T47D (cell line): ENCODE measurements at regions not wholly inside any gene's neighbourhood (a gene's known extent, or its start where the extent isn't known, plus 50 kb on each side); places are given as distances from the start of the nearest gene placed in this dataset.

ENCODE experiments used
- DNase-seq, 2 experiments: peaks; one replicate each; pipeline versions ENCODE4 v3.0.0 to v3.0.0-alpha.2; 2011 to 2012; ENCODE audit warnings: low read depth in 1 of 2, low spot score in 1 of 2
- JUND ChIP-seq: IDR thresholded peaks from 2 replicates; pipeline ENCODE4 v1.6.1; 2012; ENCODE audit warnings: low read depth
- in situ Hi-C: cut with HindIII; loops from 2 replicates; pipeline ENCODE4 v1.10.0; 2016; ENCODE audit warnings: low sequenced_read_pairs, low pct_unique_long_range_greater_than_20kb

DNA sequence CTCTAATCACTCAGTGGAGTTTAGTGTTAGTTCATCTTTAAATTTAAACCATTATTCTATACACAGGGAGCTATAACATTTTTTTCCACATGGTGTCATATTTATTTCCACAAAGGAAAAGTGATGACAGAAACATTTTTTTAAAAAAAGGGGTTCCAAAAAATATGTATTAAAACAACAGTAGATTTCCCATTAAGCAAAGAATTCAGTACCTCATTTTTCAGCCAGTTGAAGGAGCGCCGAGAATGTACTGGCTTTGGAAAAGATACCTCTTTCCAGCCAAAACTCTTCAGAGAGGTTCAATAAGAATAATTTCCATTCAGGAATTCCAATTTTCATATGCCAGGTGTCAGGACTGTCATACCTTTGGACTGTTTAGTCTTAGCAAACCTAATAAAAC is 250.5 kb upstream of the MEOX2 start:
- DNase-seq: no peak
- in situ Hi-C loops: no loop called here
- no peak for TF ChIP-seq JUND

DNA sequence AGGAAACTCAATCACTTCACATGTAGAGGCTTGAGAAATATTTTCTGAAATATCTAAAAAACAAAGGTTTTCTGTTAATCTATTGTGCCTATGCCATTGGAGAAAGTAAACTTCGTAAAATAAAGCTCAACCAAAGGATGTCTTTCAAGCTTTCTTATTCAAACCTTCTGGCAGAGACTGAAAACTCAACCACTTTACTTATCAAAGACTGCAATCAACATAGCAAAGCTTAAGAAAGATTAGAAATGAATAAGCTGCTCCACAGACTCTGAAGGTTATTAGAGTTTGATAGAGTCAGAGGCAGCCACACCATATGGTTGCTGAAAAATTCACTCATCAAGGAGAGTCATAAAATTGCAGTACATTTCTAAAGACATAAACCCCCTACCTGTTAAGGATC is 245.8 kb upstream of the MEOX2 start:
- DNase-seq: no peak
- in situ Hi-C loops: no loop called here
- no peak for TF ChIP-seq JUND

DNA sequence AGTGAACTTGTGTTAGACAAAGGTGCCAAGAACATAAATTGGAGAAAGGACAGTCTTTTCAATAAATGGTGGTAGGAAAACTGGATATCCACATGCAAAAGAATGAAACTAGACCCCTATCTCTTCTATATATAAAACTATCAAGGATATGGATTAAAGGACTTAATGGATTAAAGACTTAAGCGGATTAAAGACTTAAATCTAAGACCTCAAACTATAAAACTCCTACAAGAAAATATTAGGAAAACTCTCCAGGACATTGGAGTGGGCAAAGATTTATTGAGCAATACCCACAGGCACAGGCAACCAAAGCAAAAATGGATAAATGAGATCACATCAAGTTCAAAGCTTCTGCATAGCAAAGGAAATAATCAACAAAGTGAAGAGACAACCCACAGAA is 242.9 kb upstream of the MEOX2 start:
- no peak for DNase-seq
- in situ Hi-C loops: no loop called here
- no peak for TF ChIP-seq JUND

DNA sequence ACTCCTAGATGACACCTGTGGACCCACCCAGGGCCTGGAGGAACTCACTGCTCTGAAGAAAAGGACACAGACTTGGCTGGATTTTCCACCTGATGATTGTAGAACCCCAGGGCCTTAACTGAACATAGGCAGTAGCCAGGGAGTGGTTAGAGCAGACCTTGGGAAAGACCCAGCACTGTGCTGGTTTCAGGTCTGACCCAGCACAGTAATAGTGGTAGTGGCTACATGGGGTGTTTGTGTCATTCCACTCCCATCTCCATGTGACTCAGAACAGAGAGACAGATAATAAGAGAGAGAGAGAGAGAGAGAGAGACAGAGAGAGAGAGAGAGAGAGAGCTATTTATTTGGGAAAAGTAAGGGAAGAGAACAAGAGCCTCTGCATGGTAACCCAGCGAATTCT is 239.1 kb upstream of the MEOX2 start:
- no peak for TF ChIP-seq JUND
- DNase-seq: no peak
- in situ Hi-C loops: no loop called here

- TF ChIP-seq JUND: no peak
- in situ Hi-C loops: no loop called here
- DNase-seq: no peak
Measured at GRCh38 chr7:15924910-15925309, 238.4 kb upstream of the MEOX2 start.

GRCh38 chr7:15922002-15922401 is 235.5 kb upstream of the MEOX2 start:
- no peak for TF ChIP-seq JUND
- DNase-seq: no peak
- in situ Hi-C loops: no loop called here

DNA sequence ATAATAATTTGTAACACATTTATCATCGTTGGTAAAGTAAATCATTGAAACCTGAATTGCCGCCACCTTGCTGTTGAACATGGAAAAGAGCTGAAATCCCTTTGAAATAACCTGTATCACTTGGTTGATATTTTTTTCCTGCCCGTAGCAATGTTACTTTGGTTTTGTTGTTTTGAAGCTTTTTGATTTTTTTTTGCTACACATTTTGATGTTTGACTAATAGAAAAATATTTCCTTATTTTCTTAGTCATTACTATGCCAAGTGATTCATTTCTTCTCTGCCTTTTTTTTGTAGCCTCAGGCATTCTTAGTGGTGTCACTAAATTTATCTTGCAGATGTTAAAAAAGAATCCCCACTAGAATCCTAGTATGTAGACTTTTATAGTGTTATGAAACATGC is 235.1 kb upstream of the MEOX2 start:
- no peak for TF ChIP-seq JUND
- DNase-seq: no peak
- in situ Hi-C loops: no loop called here

GRCh38 chr7:15920953-15921352 is 234.5 kb upstream of the MEOX2 start:
- TF ChIP-seq JUND: no peak
- no peak for DNase-seq
- in situ Hi-C loops: no loop called here

DNA sequence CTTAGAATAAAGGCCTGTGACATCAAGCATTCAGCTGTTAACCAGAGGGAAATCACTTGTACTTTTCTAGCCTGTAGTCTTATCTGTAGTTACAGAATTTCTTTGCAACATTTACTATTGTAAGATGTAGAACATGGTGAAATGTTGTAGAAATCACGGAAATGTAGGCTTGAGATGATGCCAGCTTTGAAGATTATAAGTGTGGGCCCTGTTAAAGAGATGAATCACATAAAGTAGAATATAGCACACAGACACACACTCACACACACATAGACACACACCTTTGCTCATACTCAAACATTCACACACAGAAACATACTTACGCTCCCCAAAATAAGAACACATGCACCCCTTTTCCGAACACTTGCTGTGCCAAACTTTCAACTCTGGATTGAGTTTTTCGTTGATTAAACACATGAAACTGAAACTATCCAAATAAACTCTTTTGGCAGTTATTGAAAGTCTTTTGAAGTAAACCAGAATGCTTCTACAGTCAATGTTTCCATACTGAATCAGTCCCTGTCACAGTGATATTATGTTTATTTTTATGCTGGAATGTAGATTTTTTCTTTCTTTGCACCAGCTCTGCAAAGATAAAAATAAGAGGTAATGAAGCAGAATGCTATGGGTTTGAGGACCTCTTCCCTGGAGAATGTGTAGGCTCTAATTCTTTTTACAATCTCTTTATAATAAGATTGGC is 230.3 kb upstream of the MEOX2 start:
- no peak for DNase-seq
- in situ Hi-C loops: no loop called here
- TF ChIP-seq JUND: no peak

GRCh38 chr7:15915686-15916293 is 229.3 kb upstream of the MEOX2 start:
- TF ChIP-seq JUND: no peak
- in situ Hi-C loops: no loop called here
- no peak for DNase-seq

DNA sequence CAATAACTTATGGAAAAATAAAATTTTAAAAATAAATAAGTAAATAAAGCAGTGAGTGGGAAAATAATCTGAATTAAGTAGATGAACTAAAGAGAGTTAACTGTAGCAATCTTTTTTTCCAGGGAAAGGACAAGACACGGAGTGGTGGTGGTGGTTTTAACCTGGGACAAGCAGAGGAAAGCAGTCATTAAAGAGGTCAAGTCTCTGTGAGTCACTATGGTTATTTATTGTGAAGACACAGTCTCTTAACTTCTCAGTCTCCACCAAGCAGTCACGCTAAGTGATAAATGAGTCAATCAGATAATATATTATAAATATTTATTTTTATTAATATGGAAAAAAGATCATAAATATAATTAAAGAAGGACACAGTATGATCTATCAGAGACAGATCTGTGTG is 228.1 kb upstream of the MEOX2 start:
- in situ Hi-C loops: no loop called here
- no peak for TF ChIP-seq JUND

DNA sequence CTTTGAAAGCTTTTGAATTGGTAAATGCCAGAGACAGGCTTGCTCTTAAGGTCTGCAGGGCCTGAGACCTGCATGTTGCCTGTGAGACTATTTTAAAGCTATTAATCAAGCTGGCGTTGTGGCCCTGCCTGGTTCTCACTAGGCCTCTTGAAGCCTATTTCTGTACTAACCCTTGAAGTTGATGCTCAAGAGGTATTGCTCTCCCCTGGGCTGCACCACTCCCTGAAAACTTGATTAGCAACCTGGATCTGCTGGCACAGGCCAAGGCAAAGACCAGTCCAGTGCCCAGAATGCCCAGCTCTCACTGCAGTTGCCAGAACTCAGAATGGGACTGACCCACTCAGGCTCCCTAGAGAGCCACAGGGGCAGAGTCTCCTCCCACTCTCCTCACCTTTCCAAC is 220.0 kb upstream of the MEOX2 start:
- no peak for TF ChIP-seq JUND
- in situ Hi-C loops: no loop called here
- DNase-seq: no peak

More for the DNA sequence above, 228.1 kb upstream of the MEOX2 start:
- no peak for DNase-seq

GRCh38 chr7:15905251-15906040 is 219.0 kb upstream of the MEOX2 start:
- in situ Hi-C loops: no loop called here
- DNase-seq: no peak
- TF ChIP-seq JUND: no peak
